ENCODE measurements at regions not wholly inside any gene's neighbourhood (a gene's known extent, or its start where the extent isn't known, plus 50 kb on each side); places are given as distances from the start of the nearest gene placed in this dataset.

GRCh38 chr6:81241126-81242041, 511.1 kb downstream of the TENT5A start:
- TF ChIP-seq CTCF (IDR thresholded peaks at IDR 0.05; ENCODE audit: borderline replicate concordance, insufficient read depth, low read depth, low read length), result no peak
- H3K4me3 ChIP-seq (ENCODE audit: low read depth, low read length), result no peak overlapping the region

- H3K4me3 ChIP-seq (ENCODE audit: low read depth, low read length), result no peak overlapping the region
- no peak for TF ChIP-seq CTCF (IDR thresholded peaks at IDR 0.05; ENCODE audit: borderline replicate concordance, insufficient read depth, low read depth, low read length)
Measured at GRCh38 chr6:81238390-81238789, 514.1 kb downstream of the TENT5A start.

GRCh38 chr6:81237226-81237625, 515.3 kb downstream of the TENT5A start:
- TF ChIP-seq CTCF (IDR thresholded peaks at IDR 0.05; ENCODE audit: borderline replicate concordance, insufficient read depth, low read depth, low read length), result no peak
- H3K4me3 ChIP-seq (ENCODE audit: low read depth, low read length), result no peak overlapping the region

- H3K4me3 ChIP-seq (ENCODE audit: low read depth, low read length), result no peak overlapping the region
- no peak for TF ChIP-seq CTCF (IDR thresholded peaks at IDR 0.05; ENCODE audit: borderline replicate concordance, insufficient read depth, low read depth, low read length)
Measured at GRCh38 chr6:81235512-81235911, 517.0 kb downstream of the TENT5A start.

- TF ChIP-seq CTCF (IDR thresholded peaks at IDR 0.05; ENCODE audit: borderline replicate concordance, insufficient read depth, low read depth, low read length), result no peak
- H3K4me3 ChIP-seq (ENCODE audit: low read depth, low read length), result no peak overlapping the region
Measured at GRCh38 chr6:81233990-81234389, 518.5 kb downstream of the TENT5A start.

GRCh38 chr6:81228912-81229555, 523.4 kb downstream of the TENT5A start:
- TF ChIP-seq CTCF (IDR thresholded peaks at IDR 0.05; ENCODE audit: borderline replicate concordance, insufficient read depth, low read depth, low read length), result no peak
- H3K4me3 ChIP-seq (ENCODE audit: low read depth, low read length), result no peak overlapping the region
